ENCODE measurements at regions not wholly inside any gene's neighbourhood (a gene's known extent, or its start where the extent isn't known, plus 50 kb on each side); places are given as distances from the start of the nearest gene placed in this dataset.

GRCh38 chr13:99722338-99722818 is 221.1 kb downstream of the TM9SF2 start:
- Histone ChIP-seq H3K27me3 (ENCODE audit: control insufficient read depth, extremely low read depth, insufficient read depth, low read length) (no peaks in the 10 kb centered on the region), H4K20me1 (ENCODE audit: control insufficient read depth, extremely low read depth, insufficient read depth, low read length) (no peaks in the 10 kb centered on the region), H3K27ac (ENCODE audit: control insufficient read depth, insufficient read depth, low read length) (no peak overlapping the region), H3K79me2 (ENCODE audit: control insufficient read depth, insufficient read depth, low read length) (no peaks in the 10 kb centered on the region), H2AFZ (ENCODE audit: control insufficient read depth, low read length) (no peak overlapping the region), H3K9me3 (ENCODE audit: control insufficient read depth, low read depth, low read length) (no peaks in the 10 kb centered on the region), H3K36me3 (ENCODE audit: control insufficient read depth in 2 of 2, extremely low read depth in 1 of 2, insufficient read depth in 2 of 2, low read length in 2 of 2) (no peaks in the 10 kb centered on the region), H3K9ac (ENCODE audit: control insufficient read depth, extremely low read depth, insufficient read depth, low read length) (no peak overlapping the region), H3K4me2 (ENCODE audit: control insufficient read depth, extremely low read depth, insufficient read depth, low read depth, low read length) (no peak overlapping the region), H3K9me1 (ENCODE audit: control insufficient read depth, extremely low read depth, insufficient read depth, low read length) (no peaks in the 10 kb centered on the region), H3K4me1 (ENCODE audit: control insufficient read depth, extremely low read depth, insufficient read depth, low read length) (no peaks in the 10 kb centered on the region), H3K4me3 (ENCODE audit: control insufficient read depth in 2 of 3, extremely low read depth in 1 of 3, insufficient read depth in 2 of 3, low read depth in 1 of 3, low read length in 3 of 3) (no peak overlapping the region)
- TF ChIP-seq CTCF (optimal IDR thresholded peaks at IDR 0.05 in 1 of 3, IDR thresholded peaks at IDR 0.05 in 1 of 3, conservative IDR thresholded peaks at IDR 0.05 in 1 of 3; ENCODE audit: extremely low read depth in 1 of 3, insufficient read depth in 2 of 3, low read length in 3 of 3) (no peak), EZH2 (IDR thresholded peaks at IDR 0.05; ENCODE audit: low read length) (no peak)
- FAIRE-seq = no peak
- dilution Hi-C loops (cut with MboI; ENCODE audit: extremely low pct_ligation_motif_present, low sequenced_read_pairs) = no loop called here
- DNase-seq (ENCODE audit: low read depth, low spot score) = no peak

- H3K9me3 ChIP-seq (ENCODE audit: control insufficient read depth, low read depth, low read length) = no peaks in the 10 kb centered on the region
- TF ChIP-seq CTCF (optimal IDR thresholded peaks at IDR 0.05 in 1 of 3, IDR thresholded peaks at IDR 0.05 in 1 of 3, conservative IDR thresholded peaks at IDR 0.05 in 1 of 3; ENCODE audit: extremely low read depth in 1 of 3, insufficient read depth in 2 of 3, low read length in 3 of 3) (no peak), EZH2 (IDR thresholded peaks at IDR 0.05; ENCODE audit: low read length) (no peak)
- H3K36me3 ChIP-seq (ENCODE audit: control insufficient read depth in 2 of 2, extremely low read depth in 1 of 2, insufficient read depth in 2 of 2, low read length in 2 of 2) = no peaks in the 10 kb centered on the region
- H3K27me3 ChIP-seq (ENCODE audit: control insufficient read depth, extremely low read depth, insufficient read depth, low read length) = no peaks in the 10 kb centered on the region
- H3K9me1 ChIP-seq (ENCODE audit: control insufficient read depth, extremely low read depth, insufficient read depth, low read length) = no peaks in the 10 kb centered on the region
- H3K4me3 ChIP-seq (ENCODE audit: control insufficient read depth in 2 of 3, extremely low read depth in 1 of 3, insufficient read depth in 2 of 3, low read depth in 1 of 3, low read length in 3 of 3) = no peak overlapping the region
- FAIRE-seq (no peak), DNase-seq (ENCODE audit: low read depth, low spot score) (no peak)
- dilution Hi-C loops (cut with MboI; ENCODE audit: extremely low pct_ligation_motif_present, low sequenced_read_pairs) = no loop called here
- no peak overlapping the region for H3K4me2 ChIP-seq (ENCODE audit: control insufficient read depth, extremely low read depth, insufficient read depth, low read depth, low read length)
- no peaks in the 10 kb centered on the region for H4K20me1 ChIP-seq (ENCODE audit: control insufficient read depth, extremely low read depth, insufficient read depth, low read length)
- H2AFZ ChIP-seq (ENCODE audit: control insufficient read depth, low read length) = no peak overlapping the region
- H3K9ac ChIP-seq (ENCODE audit: control insufficient read depth, extremely low read depth, insufficient read depth, low read length) = no peak overlapping the region
- no peaks in the 10 kb centered on the region for H3K79me2 ChIP-seq (ENCODE audit: control insufficient read depth, insufficient read depth, low read length)
- H3K4me1 ChIP-seq (ENCODE audit: control insufficient read depth, extremely low read depth, insufficient read depth, low read length) = no peaks in the 10 kb centered on the region
- no peak overlapping the region for H3K27ac ChIP-seq (ENCODE audit: control insufficient read depth, insufficient read depth, low read length)
Measured at GRCh38 chr13:99721606-99722337, 220.5 kb downstream of the TM9SF2 start.
